Mucosa of rectum (tissue), 2 donors: ENCODE measurements at regions not wholly inside any gene's neighbourhood (a gene's known extent, or its start where the extent isn't known, plus 50 kb on each side); places are given as distances from the start of the nearest gene placed in this dataset.

Experiments
- H3K27ac ChIP-seq, 2 donors: one replicate each; pipeline ENCODE4 v1.7.0; 2013; ENCODE audit warnings: inconsistent platforms in 2 of 2, low read depth in 2 of 2, low read length in 2 of 2
- H3K27me3 ChIP-seq, 2 donors: one replicate each; pipeline ENCODE4 v1.7.0; 2013; ENCODE audit warnings: low read length in 2 of 2; ENCODE audit not compliant: control insufficient read depth in 2 of 2, insufficient read depth in 2 of 2
- H3K36me3 ChIP-seq, 2 donors: one replicate each; pipeline ENCODE4 v1.7.0; 2013; ENCODE audit warnings: low read length in 2 of 2; ENCODE audit not compliant: control insufficient read depth in 2 of 2, insufficient read depth in 2 of 2
- H3K4me1 ChIP-seq, 2 donors: one replicate each; pipeline ENCODE4 v1.7.0; 2013; ENCODE audit warnings: low read length in 2 of 2, mild to moderate bottlenecking in 1 of 2; ENCODE audit not compliant: control insufficient read depth in 2 of 2, insufficient read depth in 2 of 2
- H3K4me3 ChIP-seq, 2 donors: one replicate each; pipeline ENCODE4 v1.7.0; 2013; ENCODE audit warnings: low read length in 2 of 2
- H3K9ac ChIP-seq, 2 donors: one replicate each; pipeline ENCODE4 v1.7.0; 2013; ENCODE audit warnings: low read length in 2 of 2, low read depth in 1 of 2, mild to moderate bottlenecking in 1 of 2
- H3K9me3 ChIP-seq, 2 donors: one replicate each; pipeline ENCODE4 v1.7.0; 2013; ENCODE audit warnings: low read length in 2 of 2; ENCODE audit not compliant: control insufficient read depth in 2 of 2
- donor health status: healthy.
- donor health status: Normal muscosa, but diverticular disease.

- Histone ChIP-seq H3K9me3 (no peaks in the 10 kb centered on the region), H3K36me3 (no peaks in the 10 kb centered on the region), H3K27ac (no peak overlapping the region), H3K4me3 (no peak overlapping the region), H3K4me1 (no peaks in the 10 kb centered on the region), H3K9ac (no peak overlapping the region), H3K27me3 (no peaks in the 10 kb centered on the region)
These were observed 445.2 kb upstream of the MIR17HG start for GRCh38 chr13:90902255-90902654.

- Histone ChIP-seq H3K36me3 (no peaks in the 10 kb centered on the region), H3K27me3 (no peaks in the 10 kb centered on the region), H3K27ac (no peak overlapping the region), H3K4me1 (no peaks in the 10 kb centered on the region), H3K4me3 (no peak overlapping the region), H3K9ac (no peak overlapping the region), H3K9me3 (no peaks in the 10 kb centered on the region)
These were observed 440.9 kb upstream of the MIR17HG start for GRCh38 chr13:90906554-90906953.

- Histone ChIP-seq H3K27ac (no peak overlapping the region), H3K4me1 (no peaks in the 10 kb centered on the region), H3K4me3 (no peak overlapping the region), H3K9ac (no peak overlapping the region), H3K36me3 (no peaks in the 10 kb centered on the region), H3K27me3 (no peaks in the 10 kb centered on the region), H3K9me3 (no peaks in the 10 kb centered on the region)
These were observed 438.7 kb upstream of the MIR17HG start for GRCh38 chr13:90908792-90909191.

DNA sequence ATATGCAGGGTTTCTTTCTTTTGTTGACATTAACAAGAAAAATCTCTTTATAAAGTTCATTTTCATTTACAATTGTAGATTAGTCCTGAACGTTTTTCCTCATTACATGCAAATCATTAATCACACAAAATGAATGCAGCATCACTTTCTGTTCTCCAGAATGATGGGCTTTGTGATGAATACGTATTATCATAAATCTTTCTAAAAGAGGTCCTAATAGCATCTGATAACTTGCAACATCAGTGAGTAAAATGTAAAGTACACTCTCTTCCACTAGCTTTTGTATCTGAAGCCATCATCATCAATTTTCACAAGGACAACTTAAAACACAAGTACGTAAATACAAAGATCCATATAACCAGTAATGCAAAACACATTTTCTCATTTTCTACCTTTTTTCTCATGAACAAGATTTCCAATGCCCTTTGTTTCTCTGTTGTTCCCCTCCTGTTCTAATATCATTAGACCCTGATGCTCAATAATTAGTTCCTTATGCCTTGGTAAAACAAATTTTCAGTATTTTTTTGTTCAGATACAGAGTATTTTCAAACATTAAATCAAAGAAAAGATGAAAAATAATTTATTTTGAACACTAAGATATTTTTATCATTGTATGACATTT lies 437.4 kb upstream of the MIR17HG start:
- no peak overlapping the region for H3K27ac ChIP-seq
- no peaks in the 10 kb centered on the region for H3K4me1 ChIP-seq
- no peak overlapping the region for H3K4me3 ChIP-seq
- H3K36me3 ChIP-seq: no peaks in the 10 kb centered on the region
- H3K9ac ChIP-seq: no peak overlapping the region
- no peaks in the 10 kb centered on the region for H3K27me3 ChIP-seq
- H3K9me3 ChIP-seq: no peaks in the 10 kb centered on the region

- no peaks in the 10 kb centered on the region for H3K4me1 ChIP-seq
- H3K27me3 ChIP-seq: no peaks in the 10 kb centered on the region
- no peak overlapping the region for H3K9ac ChIP-seq
- H3K27ac ChIP-seq: no peak overlapping the region
- H3K36me3 ChIP-seq: no peaks in the 10 kb centered on the region
- no peaks in the 10 kb centered on the region for H3K9me3 ChIP-seq
- H3K4me3 ChIP-seq: no peak overlapping the region
These were observed 435.2 kb upstream of the MIR17HG start for GRCh38 chr13:90912247-90912646.

DNA sequence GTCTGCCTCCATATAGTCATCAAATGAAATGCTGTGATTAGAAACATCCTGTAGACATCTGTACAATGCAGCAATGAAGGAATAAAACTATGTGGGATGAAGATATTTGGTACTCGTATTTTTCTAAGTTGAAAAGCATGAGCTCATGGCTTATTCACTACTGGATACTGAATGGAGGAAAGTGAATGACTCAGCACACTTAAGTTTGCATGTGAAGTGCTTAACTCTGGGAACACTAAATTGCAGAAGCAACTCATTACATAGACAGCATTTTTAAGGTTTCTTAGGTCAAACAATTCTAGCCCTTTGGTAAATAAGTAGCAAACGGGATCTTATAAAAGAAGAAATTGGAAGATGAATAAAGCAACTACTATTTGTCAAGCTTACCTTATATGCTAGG lies 429.0 kb upstream of the MIR17HG start:
- Histone ChIP-seq H3K36me3 (no peaks in the 10 kb centered on the region), H3K9me3 (no peaks in the 10 kb centered on the region), H3K9ac (no peak overlapping the region), H3K27ac (no peak overlapping the region), H3K4me1 (no peaks in the 10 kb centered on the region), H3K27me3 (no peaks in the 10 kb centered on the region), H3K4me3 (no peak overlapping the region)

DNA sequence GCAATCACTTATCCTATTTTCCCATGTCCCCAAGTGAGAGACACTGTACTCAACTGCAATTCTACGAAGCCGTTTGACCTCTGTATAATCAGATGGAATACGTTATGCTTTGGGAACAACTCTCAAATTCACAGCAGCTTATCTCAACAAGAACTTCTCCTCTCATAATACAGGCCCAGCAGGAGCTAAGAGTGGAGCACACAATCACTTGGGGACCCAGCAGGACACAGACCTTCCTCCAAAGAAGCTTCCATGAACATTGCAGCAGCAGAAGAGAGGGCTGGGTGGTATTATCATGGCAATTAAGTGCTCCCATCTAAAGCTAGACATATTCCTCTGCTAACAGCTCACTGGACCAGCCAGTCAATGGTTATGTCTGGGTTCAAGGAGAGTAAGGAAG lies 428.3 kb upstream of the MIR17HG start:
- no peaks in the 10 kb centered on the region for H3K9me3 ChIP-seq
- no peaks in the 10 kb centered on the region for H3K27me3 ChIP-seq
- H3K4me1 ChIP-seq: no peaks in the 10 kb centered on the region
- no peak overlapping the region for H3K27ac ChIP-seq
- no peak overlapping the region for H3K4me3 ChIP-seq
- no peak overlapping the region for H3K9ac ChIP-seq
- H3K36me3 ChIP-seq: no peaks in the 10 kb centered on the region

DNA sequence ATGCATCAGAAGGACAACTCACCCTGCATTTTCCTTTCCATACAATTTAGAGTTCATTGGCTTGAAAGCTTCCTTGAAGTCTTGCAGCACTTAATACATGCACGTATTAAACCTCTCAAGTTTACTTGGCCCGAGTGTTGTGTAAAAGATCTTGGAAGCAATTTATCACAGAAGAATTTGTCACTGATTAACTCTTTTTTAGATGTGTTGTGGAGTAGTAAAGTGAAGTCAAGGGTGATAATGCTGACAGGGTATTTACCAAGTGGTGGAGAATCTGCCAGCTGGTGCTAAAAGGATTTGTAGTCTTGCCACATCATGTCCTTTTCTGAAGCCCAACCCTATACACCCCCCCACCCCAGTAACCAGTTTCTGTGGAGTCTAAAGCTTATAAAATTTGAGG lies 421.0 kb upstream of the MIR17HG start:
- H3K27ac ChIP-seq: no peak overlapping the region
- no peaks in the 10 kb centered on the region for H3K4me1 ChIP-seq
- no peaks in the 10 kb centered on the region for H3K27me3 ChIP-seq
- H3K9ac ChIP-seq: no peak overlapping the region
- no peaks in the 10 kb centered on the region for H3K36me3 ChIP-seq
- no peaks in the 10 kb centered on the region for H3K9me3 ChIP-seq
- H3K4me3 ChIP-seq: no peak overlapping the region

- H3K4me3 ChIP-seq: no peak overlapping the region
- no peaks in the 10 kb centered on the region for H3K36me3 ChIP-seq
- H3K4me1 ChIP-seq: no peaks in the 10 kb centered on the region
- H3K27me3 ChIP-seq: no peaks in the 10 kb centered on the region
- no peaks in the 10 kb centered on the region for H3K9me3 ChIP-seq
- H3K9ac ChIP-seq: no peak overlapping the region
- no peak overlapping the region for H3K27ac ChIP-seq
These were observed 419.4 kb upstream of the MIR17HG start for GRCh38 chr13:90928109-90928508.

DNA sequence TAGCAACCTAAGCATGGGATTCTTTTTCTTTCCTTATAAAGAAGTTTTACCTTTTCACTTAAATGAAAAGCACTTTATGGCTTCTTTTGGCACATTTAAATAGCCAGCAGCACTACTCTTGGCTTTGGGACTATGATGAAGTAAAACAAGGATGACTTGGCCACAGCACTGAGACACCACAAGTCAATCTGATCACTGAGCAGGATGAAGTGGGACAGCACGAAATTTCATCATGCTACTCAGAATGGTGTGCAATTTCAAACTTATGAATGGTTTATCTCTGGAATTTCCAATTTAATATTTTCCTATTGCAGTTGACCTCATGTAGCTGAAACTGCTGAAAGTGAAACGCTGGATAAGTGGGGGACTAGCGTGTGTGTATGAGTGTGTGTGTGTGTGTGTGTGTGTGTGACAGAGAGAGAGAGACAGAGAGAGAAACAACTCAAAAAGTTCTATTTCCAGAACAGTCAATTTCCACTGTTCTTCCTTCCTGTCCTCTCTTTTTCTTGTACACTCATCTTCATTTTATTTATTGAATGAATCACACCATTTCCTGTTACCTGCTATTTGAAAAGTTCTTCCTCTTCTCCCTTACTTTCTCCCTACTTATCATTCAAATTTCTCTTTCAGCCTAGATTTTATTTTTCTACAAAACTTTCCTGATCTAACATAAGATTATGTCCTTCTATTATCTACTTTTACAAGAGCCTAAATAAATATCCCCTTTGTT lies 414.2 kb upstream of the MIR17HG start:
- H3K4me1 ChIP-seq: no peaks in the 10 kb centered on the region
- no peak overlapping the region for H3K9ac ChIP-seq
- no peaks in the 10 kb centered on the region for H3K36me3 ChIP-seq
- H3K9me3 ChIP-seq: no peaks in the 10 kb centered on the region
- no peak overlapping the region for H3K27ac ChIP-seq
- no peak overlapping the region for H3K4me3 ChIP-seq
- no peaks in the 10 kb centered on the region for H3K27me3 ChIP-seq
